HL-60 (cell line): ENCODE measurements at regions not wholly inside any gene's neighbourhood (a gene's known extent, or its start where the extent isn't known, plus 50 kb on each side); places are given as distances from the start of the nearest gene placed in this dataset.

Experiments
- CTCF ChIP-seq: IDR thresholded peaks from one replicate; pipeline ENCODE4 v1.5.1; 2011; ENCODE audit warnings: low read length, control low read depth, inconsistent platforms; ENCODE audit not compliant: insufficient read depth
- GABPA ChIP-seq: IDR thresholded peaks from 2 replicates; pipeline ENCODE4 v1.6.1; 2012; ENCODE audit warnings: low read depth

DNA sequence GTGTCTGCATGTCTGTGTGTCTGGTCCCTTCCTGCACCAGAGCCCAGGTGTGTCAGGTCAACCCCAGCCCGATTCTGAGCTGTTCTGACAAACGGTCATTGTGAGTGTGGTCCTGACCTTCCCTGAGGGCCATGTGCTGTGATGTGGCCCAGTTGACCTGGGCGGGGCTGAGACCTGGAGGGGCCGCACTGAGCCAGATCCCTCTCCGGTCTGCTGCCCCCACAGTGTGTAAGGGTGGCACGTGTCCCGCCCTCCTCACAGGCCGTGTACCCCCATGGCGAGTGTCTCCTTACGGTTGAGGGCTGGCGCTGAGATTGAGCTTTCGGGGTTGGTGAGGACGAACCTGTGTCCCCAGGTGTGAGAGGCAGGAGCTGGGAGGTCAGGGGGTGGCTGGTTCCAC, 136.5 kb downstream of the MRPL36 start:
- TF ChIP-seq CTCF (no peak), GABPA (no peak)
